GM23338 (cell line): ENCODE measurements at regions not wholly inside any gene's neighbourhood (a gene's known extent, or its start where the extent isn't known, plus 50 kb on each side); places are given as distances from the start of the nearest gene placed in this dataset.

ENCODE experiments used
- ATAC-seq: fragments of 200-7000 bp; cut with Tn5 transposase; 3 replicates; pipeline ENCODE4 v1.9.1; 2020
- DNase-seq: peaks from one replicate; pipeline ENCODE4 v3.0.0-alpha.2; 2015; ENCODE audit warnings: low spot score
- H2AFZ ChIP-seq: fragments of 200-600 bp; sonication (generic); 2 replicates; pipeline ENCODE4 v1.8.0; 2016; ENCODE audit warnings: antibody characterized with exemption, mild to moderate bottlenecking, moderate library complexity
- H3F3A ChIP-seq: fragments of 200-600 bp; sonication (generic); replicated peaks from 2 replicates; pipeline ENCODE4 v1.8.0; 2017; ENCODE audit warnings: antibody characterized with exemption, mixed run types, low read depth
- H3K27ac ChIP-seq: fragments of 200-600 bp; sonication (generic); 2 replicates; pipeline ENCODE4 v1.6.1; 2016; ENCODE audit warnings: low read depth
- H3K27me3 ChIP-seq: fragments of 200-600 bp; sonication (generic); 2 replicates; pipeline ENCODE4 v1.8.0; 2016; ENCODE audit warnings: mild to moderate bottlenecking, mixed run types, moderate library complexity; ENCODE audit not compliant: insufficient read depth
- H3K36me3 ChIP-seq: fragments of 200-600 bp; sonication (generic); 2 replicates; pipeline ENCODE4 v1.8.0; 2016; ENCODE audit warnings: mild to moderate bottlenecking; ENCODE audit not compliant: insufficient read depth
- H3K4me1 ChIP-seq: fragments of 200-600 bp; sonication (generic); 2 replicates; pipeline ENCODE4 v1.8.0; 2016; ENCODE audit warnings: mild to moderate bottlenecking, moderate library complexity; ENCODE audit not compliant: insufficient read depth
- H3K4me2 ChIP-seq: fragments of 200-600 bp; sonication (generic); 2 replicates; pipeline ENCODE4 v1.7.1; 2017; ENCODE audit warnings: mixed run types
- H3K4me3 ChIP-seq: fragments of 200-600 bp; sonication (generic); 2 replicates; pipeline ENCODE4 v1.6.1; 2016; ENCODE audit warnings: mixed run types
- H3K79me2 ChIP-seq: fragments of 200-600 bp; sonication (generic); replicated peaks from 2 replicates; pipeline ENCODE4 v1.8.0; 2017; ENCODE audit warnings: mild to moderate bottlenecking; ENCODE audit not compliant: insufficient read depth
- H3K9me2 ChIP-seq: fragments of 200-600 bp; sonication (generic); 2 replicates; pipeline ENCODE4 v1.8.0; 2017; ENCODE audit not compliant: insufficient read depth
- H4K20me1 ChIP-seq: fragments of 200-600 bp; sonication (generic); replicated peaks from 2 replicates; pipeline ENCODE4 v1.8.0; 2017; ENCODE audit warnings: mild to moderate bottlenecking; ENCODE audit not compliant: insufficient read depth
- H3K27ac Mint-ChIP-seq: 2 replicates; pipeline ENCODE4 v1.8.0; 2020; ENCODE audit warnings: inconsistent platforms, mild to moderate bottlenecking, moderate library complexity, mixed read lengths
- H3K27me3 Mint-ChIP-seq: 3 replicates; pipeline ENCODE4 v1.8.0; 2022; ENCODE audit warnings: low read depth, mild to moderate bottlenecking, moderate library complexity, mixed read lengths, inconsistent platforms; ENCODE audit not compliant: insufficient read depth, poor library complexity
- H3K36me3 Mint-ChIP-seq: 3 replicates; pipeline ENCODE4 v1.8.0; 2021; ENCODE audit warnings: low read depth, mild to moderate bottlenecking, inconsistent platforms, moderate library complexity, mixed read lengths
- H3K4me1 Mint-ChIP-seq: 3 replicates; pipeline ENCODE4 v1.8.0; 2020; ENCODE audit warnings: mild to moderate bottlenecking, inconsistent platforms, mixed read lengths
- H3K4me3 Mint-ChIP-seq: 3 replicates; pipeline ENCODE4 v1.8.0; 2021; ENCODE audit warnings: moderate library complexity, mild to moderate bottlenecking, inconsistent platforms, mixed read lengths
- H3K9me3 Mint-ChIP-seq: 3 replicates; pipeline ENCODE4 v1.8.0; 2020; ENCODE audit warnings: moderate library complexity, mild to moderate bottlenecking, inconsistent platforms, mixed read lengths
- CREB1 ChIP-seq: fragments of 250-450 bp; sonication (Bioruptor Pico); IDR thresholded peaks from 2 replicates; pipeline ENCODE4 v1.5.0; 2020; ENCODE audit warnings: low read depth, mild to moderate bottlenecking, moderate library complexity
- CTCF ChIP-seq, 2 experiments: fragments of 200-600 bp in 1 of 2; sonication (generic) in 1 of 2; conservative IDR thresholded peaks; 2 replicates each; pipeline versions ENCODE4 v1.5.1 to v1.6.1; 2016 to 2017; ENCODE audit warnings: antibody characterized with exemption in 2 of 2, low read depth in 2 of 2, mild to moderate bottlenecking in 2 of 2, moderate library complexity in 1 of 2
- ETS1 ChIP-seq: IDR thresholded peaks from 2 replicates; pipeline ENCODE4 v1.6.1; 2016; ENCODE audit warnings: antibody characterized with exemption
- EZH2 ChIP-seq: fragments of 200-600 bp; sonication (generic); IDR thresholded peaks from one replicate; pipeline ENCODE4 v1.8.0; 2017; ENCODE audit warnings: antibody characterized with exemption, mild to moderate bottlenecking, low read depth; ENCODE audit not compliant: unreplicated experiment
- EZH2phosphoT487 ChIP-seq: fragments of 200-600 bp; sonication (generic); IDR thresholded peaks from one replicate; pipeline ENCODE4 v1.8.1; 2018; ENCODE audit warnings: antibody characterized with exemption; ENCODE audit not compliant: unreplicated experiment
- JUNB ChIP-seq: IDR thresholded peaks from one replicate; pipeline ENCODE4 v1.6.1; 2016; ENCODE audit warnings: antibody characterized with exemption; ENCODE audit not compliant: unreplicated experiment
- NANOG ChIP-seq: IDR thresholded peaks from 2 replicates; pipeline ENCODE4 v1.6.1; 2016; ENCODE audit warnings: antibody characterized with exemption, borderline replicate concordance
- REST ChIP-seq: IDR thresholded peaks from one replicate; pipeline ENCODE4 v1.6.1; 2018; ENCODE audit warnings: antibody characterized with exemption; ENCODE audit not compliant: unreplicated experiment
- STAT1 ChIP-seq: IDR thresholded peaks from one replicate; pipeline ENCODE4 v1.6.1; 2016; ENCODE audit warnings: antibody characterized with exemption; ENCODE audit not compliant: unreplicated experiment
- ZNF114 ChIP-seq: fragments of 250-450 bp; sonication (Bioruptor Pico); IDR thresholded peaks from 2 replicates; pipeline ENCODE4 v1.5.0; 2020; ENCODE audit warnings: mild to moderate bottlenecking, moderate library complexity

- TF ChIP-seq CTCF (conservative IDR thresholded peaks at IDR 0.05; ENCODE audit: low read depth in 2 of 2) (no peak), CREB1 (CRISPR knock-in tag) (no peak), EZH2 (no peak)
Observed at GRCh38 chr19:27776524-27776923, 1436.4 kb downstream of the UQCRFS1 start (continued).

- Histone ChIP-seq H3K9me2 (peaks cover 31% of the 10 kb centered on the region), H3K4me1 (no peaks in the 10 kb centered on the region), H3K27me3 (peaks cover 30% of the 10 kb centered on the region), H3K27ac (no peak overlapping the region), H4K20me1 (0 out of 2 replicates have a peak, but pooled peaks cover 6% of the 10 kb centered on the region), H3K4me3 (no peak overlapping the region), H2AFZ (no peak overlapping the region), H3K4me2 (no peak overlapping the region), H3F3A (no peaks in the 10 kb centered on the region), H3K79me2 (peaks cover 5% of the 10 kb centered on the region), H3K36me3 (peaks cover 18% of the 10 kb centered on the region)
- Mint-ChIP-seq H3K4me3 (no peak overlapping the region), H3K4me1 (no peaks in the 10 kb centered on the region; the same call in 2 of the 3 replicates), H3K27me3 (peaks cover 44% of the 10 kb centered on the region), H3K36me3 (peaks cover 98% of the 10 kb centered on the region), H3K9me3 (peaks cover 92% of the 10 kb centered on the region), H3K27ac (no peak overlapping the region)
- ATAC-seq, result peak; percentile 73
- TF ChIP-seq CTCF (conservative IDR thresholded peaks at IDR 0.05; ENCODE audit: low read depth in 2 of 2) (peak; percentile 29 to 49; a peak in 3 of 4 replicates), STAT1 (no peak)
- peak; percentile 69 for DNase-seq
Observed at GRCh38 chr19:27776020-27776419, 1436.9 kb downstream of the UQCRFS1 start.

GRCh38 chr19:27775395-27775794, 1437.6 kb downstream of the UQCRFS1 start:
- Histone ChIP-seq H3K9me2 (peaks cover 31% of the 10 kb centered on the region), H2AFZ (no peak overlapping the region), H3K4me1 (no peaks in the 10 kb centered on the region), H3F3A (no peaks in the 10 kb centered on the region), H3K4me2 (no peak overlapping the region), H3K27ac (no peak overlapping the region), H3K27me3 (peaks cover 30% of the 10 kb centered on the region), H4K20me1 (0 out of 2 replicates have a peak, but pooled peaks cover 4% of the 10 kb centered on the region), H3K4me3 (no peak overlapping the region), H3K36me3 (peaks cover 18% of the 10 kb centered on the region), H3K79me2 (peaks cover 5% of the 10 kb centered on the region)
- Mint-ChIP-seq H3K36me3 (peaks cover 98% of the 10 kb centered on the region), H3K27ac (no peak overlapping the region), H3K27me3 (peaks cover 47% of the 10 kb centered on the region), H3K4me1 (no peaks in the 10 kb centered on the region; the same call in 2 of the 3 replicates), H3K9me3 (peaks cover 95% of the 10 kb centered on the region), H3K4me3 (no peak overlapping the region)
- DNase-seq (no peak), ATAC-seq (no peak)
- no peak for TF ChIP-seq REST
- no peak for TF ChIP-seq STAT1
- TF ChIP-seq CTCF (conservative IDR thresholded peaks at IDR 0.05; ENCODE audit: low read depth in 2 of 2), result no peak
- TF ChIP-seq EZH2, result no peak
- TF ChIP-seq NANOG, result no peak
- TF ChIP-seq ETS1, result no peak
- TF ChIP-seq ZNF114, result no peak
- TF ChIP-seq EZH2phosphoT487, result no peak
- TF ChIP-seq JUNB, result no peak
